ENCODE measurements at regions not wholly inside any gene's neighbourhood (a gene's known extent, or its start where the extent isn't known, plus 50 kb on each side); places are given as distances from the start of the nearest gene placed in this dataset.

GRCh38 chr1:182185136-182185535 lies 123.6 kb upstream of the ZNF648 start:
- TF ChIP-seq CTCF (IDR thresholded peaks at IDR 0.05) (no peak), POLR2A (IDR thresholded peaks at IDR 0.05) (no peak)
